IPS DF 6.9 (cell line): ENCODE measurements at regions not wholly inside any gene's neighbourhood (a gene's known extent, or its start where the extent isn't known, plus 50 kb on each side); places are given as distances from the start of the nearest gene placed in this dataset.

ENCODE experiments used
- DNase-seq: peaks from one replicate; pipeline ENCODE4 v3.0.0-alpha.2; 2013; ENCODE audit warnings: low read depth, low spot score
- H3K27ac ChIP-seq: one replicate; pipeline ENCODE4 v1.5.1; 2013; ENCODE audit warnings: low read length, control low read depth
- H3K27me3 ChIP-seq: 2 replicates; pipeline ENCODE4 v1.6.1; 2013; ENCODE audit warnings: mild to moderate bottlenecking, low read length; ENCODE audit not compliant: control insufficient read depth, insufficient read depth
- H3K36me3 ChIP-seq: 2 replicates; pipeline ENCODE4 v1.6.1; 2013; ENCODE audit warnings: low read length; ENCODE audit not compliant: control insufficient read depth, insufficient read depth
- H3K4me1 ChIP-seq: 2 replicates; pipeline ENCODE4 v1.6.1; 2013; ENCODE audit warnings: low read length; ENCODE audit not compliant: control insufficient read depth, insufficient read depth
- H3K4me3 ChIP-seq: 2 replicates; pipeline ENCODE4 v1.5.1; 2013; ENCODE audit warnings: mild to moderate bottlenecking, low read length
- H3K9me3 ChIP-seq: 2 replicates; pipeline ENCODE4 v1.6.1; 2013; ENCODE audit warnings: low read length, inconsistent platforms; ENCODE audit not compliant: control insufficient read depth, insufficient read depth
- WGBS: extraction: QIAGEN DNeasy Blood & Tissue Kit; methylation state at CpG from one replicate; pipeline ENCODE4 v1.1.7; 2013; ENCODE audit warnings: mixed read lengths, missing lambda C conversion rate; ENCODE audit not compliant: insufficient read length, insufficient coverage; 5-methylcytosine and 5-hydroxymethylcytosine counted together

- DNase-seq: no peak
- no peaks in the 10 kb centered on the region for H3K9me3 ChIP-seq
- WGBS: no CpG with 5 or more reads among the region's 4 CpGs
These were observed 114.8 kb downstream of the TEX36 start for GRCh38 chr10:125568156-125568555.

GRCh38 chr10:125567529-125567928, 115.4 kb downstream of the TEX36 start:
- H3K27ac ChIP-seq: no peak overlapping the region
- H3K4me3 ChIP-seq: no peak overlapping the region
- no peaks in the 10 kb centered on the region for H3K27me3 ChIP-seq
- DNase-seq: no peak
- no peaks in the 10 kb centered on the region for H3K9me3 ChIP-seq
- no peaks in the 10 kb centered on the region for H3K4me1 ChIP-seq
- WGBS: no CpG with 5 or more reads among the region's 6 CpGs
- no peaks in the 10 kb centered on the region for H3K36me3 ChIP-seq

More at GRCh38 chr10:125568156-125568555, 114.8 kb downstream of the TEX36 start:
- Histone ChIP-seq H3K36me3 (no peaks in the 10 kb centered on the region), H3K27ac (no peak overlapping the region), H3K27me3 (no peaks in the 10 kb centered on the region), H3K4me1 (no peaks in the 10 kb centered on the region), H3K4me3 (no peak overlapping the region)

GRCh38 chr10:125565046-125565445, 117.9 kb downstream of the TEX36 start:
- Histone ChIP-seq H3K27me3 (no peaks in the 10 kb centered on the region), H3K27ac (no peak overlapping the region), H3K36me3 (no peaks in the 10 kb centered on the region), H3K9me3 (no peaks in the 10 kb centered on the region), H3K4me3 (no peak overlapping the region), H3K4me1 (no peaks in the 10 kb centered on the region)
- no CpG with 5 or more reads among the region's 6 CpGs for WGBS
- no peak for DNase-seq

DNA sequence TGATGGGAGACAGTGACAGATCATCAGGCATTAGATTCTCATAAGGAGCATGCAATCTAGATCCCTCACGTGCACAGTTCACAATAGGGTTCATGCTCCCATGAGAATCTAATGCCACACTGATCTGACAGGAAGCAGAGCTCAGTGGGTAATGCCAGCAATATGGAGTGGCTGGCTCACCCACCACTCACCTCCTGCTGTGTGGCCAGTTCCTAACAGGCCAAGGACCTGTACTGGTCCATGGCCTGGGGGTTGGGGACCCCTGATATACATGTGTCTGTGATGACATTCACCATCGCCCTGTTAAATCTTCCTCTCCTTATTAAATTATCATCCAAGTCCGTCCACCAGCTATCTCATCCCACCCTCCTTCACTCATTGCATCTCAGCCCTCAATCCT, 118.4 kb downstream of the TEX36 start:
- H3K36me3 ChIP-seq: no peaks in the 10 kb centered on the region
- H3K27ac ChIP-seq: no peak overlapping the region
- no peaks in the 10 kb centered on the region for H3K9me3 ChIP-seq
- no peak overlapping the region for H3K4me3 ChIP-seq
- WGBS: no CpG with 5 or more reads among the region's 3 CpGs
- no peak for DNase-seq
- H3K27me3 ChIP-seq: no peaks in the 10 kb centered on the region
- H3K4me1 ChIP-seq: no peaks in the 10 kb centered on the region

- H3K36me3 ChIP-seq: no peaks in the 10 kb centered on the region
- no peak overlapping the region for H3K27ac ChIP-seq
- H3K4me1 ChIP-seq: no peaks in the 10 kb centered on the region
- H3K9me3 ChIP-seq: no peaks in the 10 kb centered on the region
- no peak overlapping the region for H3K4me3 ChIP-seq
- H3K27me3 ChIP-seq: no peaks in the 10 kb centered on the region
- DNase-seq: peak; percentile 5
- WGBS: no CpG with 5 or more reads among the region's 4 CpGs
These were observed 120.2 kb downstream of the TEX36 start for GRCh38 chr10:125562737-125563136.

DNA sequence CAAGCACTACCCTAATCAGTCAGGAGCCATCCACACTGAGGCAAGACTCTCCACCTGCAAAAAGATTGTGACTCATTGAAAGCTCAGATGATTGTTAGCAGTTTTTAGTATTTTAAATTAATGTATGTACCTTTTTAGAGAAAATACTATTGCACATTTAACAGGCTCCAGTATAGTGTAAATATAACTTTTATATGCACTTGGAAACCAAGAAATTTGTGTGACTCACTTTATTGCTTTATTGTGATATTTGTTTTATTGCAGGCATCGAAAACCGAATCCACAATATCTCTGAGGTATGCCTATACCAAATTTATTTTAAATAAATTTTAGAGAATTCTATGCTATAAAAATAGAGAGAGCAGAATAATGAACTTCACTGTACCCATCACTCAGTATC, 122.0 kb downstream of the TEX36 start:
- no peaks in the 10 kb centered on the region for H3K9me3 ChIP-seq
- H3K27me3 ChIP-seq: no peaks in the 10 kb centered on the region
- no peaks in the 10 kb centered on the region for H3K36me3 ChIP-seq
- H3K4me3 ChIP-seq: no peak overlapping the region
- DNase-seq: no peak
- H3K27ac ChIP-seq: no peak overlapping the region
- WGBS: no CpG with 5 or more reads among the region's 2 CpGs
- no peaks in the 10 kb centered on the region for H3K4me1 ChIP-seq

DNA sequence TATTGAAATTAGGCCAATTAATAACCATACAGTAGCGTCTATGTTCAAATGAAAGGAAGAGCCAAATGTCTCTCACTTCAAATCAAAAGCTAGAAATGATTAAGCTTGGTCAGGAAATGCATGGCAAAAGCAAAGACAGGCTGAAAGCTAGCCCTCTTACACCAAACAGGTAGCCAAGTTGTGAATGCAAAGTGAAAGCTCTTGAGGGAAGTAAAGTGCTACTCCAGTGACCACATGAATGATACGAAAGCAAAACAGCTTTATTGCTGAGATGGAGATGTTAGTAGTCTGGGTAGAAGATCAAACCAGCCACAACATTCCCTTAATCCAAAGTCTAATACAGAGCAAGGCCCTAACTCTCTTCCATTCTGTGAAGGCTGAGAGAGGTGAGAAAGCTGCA, 123.8 kb downstream of the TEX36 start:
- Histone ChIP-seq H3K36me3 (no peaks in the 10 kb centered on the region), H3K9me3 (no peaks in the 10 kb centered on the region), H3K27me3 (no peaks in the 10 kb centered on the region), H3K4me3 (no peak overlapping the region), H3K27ac (no peak overlapping the region), H3K4me1 (0 out of 2 replicates have a peak, but pooled peaks cover 1% of the 10 kb centered on the region)
- no peak for DNase-seq
- no CpG with 5 or more reads among the region's 2 CpGs for WGBS

DNA sequence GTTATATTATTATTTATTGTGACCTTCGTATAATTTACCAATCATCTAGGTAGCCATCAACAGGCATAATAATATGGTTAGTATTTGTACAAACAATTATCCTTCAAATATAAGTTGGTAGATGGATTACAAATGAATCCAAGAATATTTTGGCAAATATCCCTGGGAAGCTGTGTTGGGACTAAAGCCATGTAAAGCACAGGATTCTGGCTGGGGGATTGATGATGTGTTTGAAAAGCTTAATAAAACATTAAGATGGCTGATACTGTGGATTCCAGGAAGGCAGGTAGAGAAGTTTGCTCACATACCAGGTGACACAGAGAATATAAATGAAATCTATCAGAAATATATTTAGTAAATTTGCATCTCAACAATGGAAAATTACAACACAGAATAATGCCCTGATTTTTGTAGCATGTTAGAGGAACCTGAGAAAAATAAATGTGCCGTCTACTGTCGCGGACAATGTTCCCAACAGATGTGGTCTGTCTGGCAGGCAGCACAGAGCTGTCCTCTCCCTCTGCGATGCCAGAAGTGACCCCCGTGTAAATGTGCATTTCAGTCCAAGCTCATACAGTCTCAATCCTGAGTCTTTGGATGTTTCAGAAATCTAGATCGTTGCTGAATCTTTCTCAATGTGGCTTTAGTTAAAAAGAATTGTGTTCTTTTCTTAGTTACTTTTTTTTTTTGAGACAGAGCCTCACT, 125.0 kb downstream of the TEX36 start:
- no peaks in the 10 kb centered on the region for H3K27me3 ChIP-seq
- no CpG with 5 or more reads among the region's 7 CpGs for WGBS
- H3K4me3 ChIP-seq: no peak overlapping the region
- H3K4me1 ChIP-seq: 0 out of 2 replicates have a peak, but pooled peaks cover 1% of the 10 kb centered on the region
- H3K27ac ChIP-seq: no peak overlapping the region
- no peaks in the 10 kb centered on the region for H3K36me3 ChIP-seq
- DNase-seq: no peak
- H3K9me3 ChIP-seq: no peaks in the 10 kb centered on the region

DNA sequence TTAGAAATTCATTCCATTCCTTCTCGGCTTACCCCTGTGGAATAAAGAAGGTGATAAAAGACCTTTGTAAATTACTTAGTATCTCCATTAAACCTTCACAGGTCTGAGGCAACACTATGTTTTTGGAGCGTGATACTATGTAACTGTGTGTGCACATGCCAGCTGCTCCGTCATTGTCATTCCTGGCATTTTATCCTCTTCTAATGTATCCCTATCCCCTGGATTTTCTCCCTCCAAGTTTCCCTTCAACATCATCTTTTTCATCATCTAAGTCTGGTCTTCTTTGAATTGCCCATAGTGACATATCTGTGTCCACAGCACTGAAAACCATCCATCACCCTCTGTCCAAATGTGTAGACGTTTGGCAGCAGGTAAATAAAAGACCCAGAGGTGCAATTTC, 125.7 kb downstream of the TEX36 start:
- H3K4me3 ChIP-seq: no peak overlapping the region
- H3K27ac ChIP-seq: no peak overlapping the region
- WGBS: no CpG with 5 or more reads among the region's 4 CpGs
- H3K4me1 ChIP-seq: 0 out of 2 replicates have a peak, but pooled peaks cover 1% of the 10 kb centered on the region
- no peaks in the 10 kb centered on the region for H3K27me3 ChIP-seq
- no peaks in the 10 kb centered on the region; the same call in 1 of the 2 replicates for H3K9me3 ChIP-seq
- DNase-seq: no peak
- H3K36me3 ChIP-seq: no peaks in the 10 kb centered on the region

- Histone ChIP-seq H3K4me3 (no peak overlapping the region), H3K36me3 (no peaks in the 10 kb centered on the region), H3K27me3 (no peaks in the 10 kb centered on the region), H3K27ac (no peak overlapping the region), H3K9me3 (no peaks in the 10 kb centered on the region; the same call in 1 of the 2 replicates), H3K4me1 (0 out of 2 replicates have a peak, but pooled peaks cover 1% of the 10 kb centered on the region)
- WGBS: no CpG with 5 or more reads among the region's 4 CpGs
- no peak for DNase-seq
These were observed 126.1 kb downstream of the TEX36 start for GRCh38 chr10:125556882-125557281.

GRCh38 chr10:125555743-125556142, 127.2 kb downstream of the TEX36 start:
- no peak overlapping the region for H3K4me3 ChIP-seq
- H3K36me3 ChIP-seq: no peaks in the 10 kb centered on the region
- no CpG with 5 or more reads among the region's 12 CpGs for WGBS
- no peaks in the 10 kb centered on the region; the same call in 1 of the 2 replicates for H3K9me3 ChIP-seq
- no peaks in the 10 kb centered on the region for H3K27me3 ChIP-seq
- 0 out of 2 replicates have a peak, but pooled peaks cover 1% of the 10 kb centered on the region for H3K4me1 ChIP-seq
- no peak for DNase-seq
- H3K27ac ChIP-seq: no peak overlapping the region
